ENCODE measurements at regions not wholly inside any gene's neighbourhood (a gene's known extent, or its start where the extent isn't known, plus 50 kb on each side); places are given as distances from the start of the nearest gene placed in this dataset.

DNA sequence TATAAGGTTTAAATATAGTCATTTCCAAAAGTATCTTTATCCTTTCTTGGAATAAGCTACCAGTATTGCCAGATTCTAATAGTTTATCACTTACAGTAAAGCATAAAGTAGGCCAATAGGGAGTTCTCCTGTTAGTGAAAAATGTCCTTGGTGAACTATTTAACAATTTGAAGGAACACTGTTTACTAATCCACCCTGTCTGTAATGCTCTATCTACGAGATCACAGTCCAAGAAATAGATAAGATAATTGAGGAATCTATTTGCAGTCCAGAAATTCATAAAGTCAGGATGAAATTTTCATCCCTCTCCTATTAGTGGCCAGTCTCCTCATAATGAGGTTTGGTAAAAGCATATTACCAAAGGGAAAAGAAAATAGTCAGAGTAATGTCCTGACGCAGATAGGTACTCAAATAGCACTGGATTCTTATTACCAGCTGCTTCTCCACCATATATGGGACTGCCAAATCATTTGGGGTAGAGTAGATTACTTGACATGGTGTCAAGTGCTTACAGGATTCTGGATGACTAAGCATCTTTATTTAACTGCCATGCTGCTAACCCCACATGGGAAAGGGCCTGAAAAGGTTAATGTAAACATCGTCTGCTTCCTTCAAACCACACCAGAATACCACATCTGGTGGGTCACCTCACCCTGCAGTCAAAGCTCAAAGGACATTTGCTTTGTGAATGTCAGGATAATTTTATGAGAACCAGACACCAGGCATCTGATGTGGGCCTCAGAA, 808.1 kb downstream of the EFNA5 start:
- H3K27ac ChIP-seq (ENCODE audit: low read depth, low read length) = no peak overlapping the region
- H3K18ac ChIP-seq (ENCODE audit: low read length) = no peak overlapping the region
- no peak overlapping the region for H2BK15ac ChIP-seq (replicated peaks; ENCODE audit: low read depth)
- H3K79me1 ChIP-seq (ENCODE audit: low read length) = no peaks in the 10 kb centered on the region
- peak; percentile 29 for DNase-seq
- H3K56ac ChIP-seq (ENCODE audit: low read length) = no peak overlapping the region
- H3K4ac ChIP-seq (ENCODE audit: low read depth, low read length) = no peak overlapping the region
- H2AK5ac ChIP-seq (ENCODE audit: low read length) = no peak overlapping the region
- no peak overlapping the region for H2BK120ac ChIP-seq (ENCODE audit: low read depth, low read length)
- H3K4me1 ChIP-seq (ENCODE audit: control insufficient read depth, low read depth, low read length) = no peaks in the 10 kb centered on the region
- no peak overlapping the region for H3K23ac ChIP-seq (ENCODE audit: low read length)
- no peak overlapping the region for H3K4me3 ChIP-seq (ENCODE audit: low read length)
- H3K27me3 ChIP-seq (ENCODE audit: insufficient read depth, low read length, poor library complexity) = no peaks in the 10 kb centered on the region
- no peak overlapping the region for H4K5ac ChIP-seq (ENCODE audit: low read length)
- no peak overlapping the region for H3K9ac ChIP-seq (ENCODE audit: low read length)
- no peak overlapping the region for H4K8ac ChIP-seq (ENCODE audit: low read depth, low read length)
- H3K4me2 ChIP-seq (ENCODE audit: low read length) = no peak overlapping the region
- H2BK5ac ChIP-seq (ENCODE audit: low read length) = no peak overlapping the region
- no peaks in the 10 kb centered on the region for H3K36me3 ChIP-seq (ENCODE audit: control insufficient read depth, insufficient read depth, low read length)
- WGBS (ENCODE audit: extremely low coverage, insufficient coverage, low lambda C conversion rate) = no CpG with 5 or more reads among the region's 3 CpGs
- H3K79me2 ChIP-seq (ENCODE audit: control insufficient read depth, insufficient read depth, low read length) = no peaks in the 10 kb centered on the region

DNA sequence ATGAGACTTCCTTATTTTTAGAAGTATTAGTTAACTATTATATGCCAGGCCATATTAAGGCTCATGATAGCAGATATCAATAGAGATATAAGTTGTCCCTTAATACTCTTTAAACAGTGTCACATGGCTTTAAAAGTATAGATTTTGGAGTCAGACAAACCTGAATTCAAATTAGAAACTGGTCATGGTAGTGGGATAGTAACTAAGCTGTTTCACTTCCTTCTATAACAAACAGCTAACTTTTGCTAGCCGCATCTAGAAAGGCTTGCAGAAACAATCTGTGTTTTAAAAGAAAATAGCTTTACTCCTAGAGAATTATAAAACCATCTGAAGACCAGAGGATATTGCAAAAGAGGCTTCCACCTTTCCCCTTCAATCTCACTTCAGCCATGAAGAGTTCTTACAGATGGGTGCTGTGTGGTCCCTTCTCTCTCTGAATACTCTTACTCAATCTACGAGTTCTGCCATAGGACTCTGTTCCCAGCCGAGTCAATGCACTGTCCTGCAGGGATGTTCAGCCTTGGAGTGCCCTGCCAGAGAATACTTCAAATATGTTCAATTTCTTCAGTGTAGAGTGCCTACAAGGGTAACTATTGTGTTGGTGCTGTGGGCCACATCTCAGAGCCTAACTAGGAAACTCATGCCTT, 810.2 kb downstream of the EFNA5 start:
- WGBS (ENCODE audit: extremely low coverage, insufficient coverage, low lambda C conversion rate) = no CpG with 5 or more reads among the region's 3 CpGs
- Histone ChIP-seq H3K79me1 (ENCODE audit: low read length) (no peaks in the 10 kb centered on the region), H3K4me1 (ENCODE audit: control insufficient read depth, low read depth, low read length) (no peaks in the 10 kb centered on the region), H2AK5ac (ENCODE audit: low read length) (no peak overlapping the region), H2BK120ac (ENCODE audit: low read depth, low read length) (no peak overlapping the region), H2BK5ac (ENCODE audit: low read length) (no peak overlapping the region), H4K5ac (ENCODE audit: low read length) (no peak overlapping the region), H3K18ac (ENCODE audit: low read length) (no peak overlapping the region), H3K27ac (ENCODE audit: low read depth, low read length) (no peak overlapping the region), H3K36me3 (ENCODE audit: control insufficient read depth, insufficient read depth, low read length) (no peaks in the 10 kb centered on the region), H3K56ac (ENCODE audit: low read length) (no peak overlapping the region), H3K79me2 (ENCODE audit: control insufficient read depth, insufficient read depth, low read length) (no peaks in the 10 kb centered on the region), H3K4ac (ENCODE audit: low read depth, low read length) (no peak overlapping the region), H3K23ac (ENCODE audit: low read length) (no peak overlapping the region), H4K8ac (ENCODE audit: low read depth, low read length) (no peak overlapping the region), H3K4me3 (ENCODE audit: low read length) (no peak overlapping the region), H2BK15ac (replicated peaks; ENCODE audit: low read depth) (no peak overlapping the region), H3K27me3 (ENCODE audit: insufficient read depth, low read length, poor library complexity) (no peaks in the 10 kb centered on the region), H3K4me2 (ENCODE audit: low read length) (no peak overlapping the region), H3K9ac (ENCODE audit: low read length) (no peak overlapping the region)
- DNase-seq = no peak

DNA sequence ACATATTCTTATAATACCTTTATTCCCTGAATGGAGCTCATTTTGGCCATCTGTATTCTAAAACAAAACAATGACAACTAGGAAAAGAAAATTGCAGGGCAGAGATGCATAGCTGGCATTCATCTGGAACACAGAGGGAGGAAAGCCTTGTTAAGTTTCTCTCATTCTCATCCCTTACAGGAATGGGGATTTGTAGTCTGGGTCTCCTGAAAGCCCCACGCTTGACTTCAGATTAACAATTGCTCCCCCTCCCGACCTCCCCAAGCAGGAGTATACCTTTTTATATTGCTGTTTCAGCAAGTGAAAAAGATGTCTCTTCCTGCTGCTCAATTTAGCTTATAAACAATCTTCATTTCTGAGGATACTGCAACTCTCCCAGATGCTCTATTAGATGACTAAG, 812.1 kb downstream of the EFNA5 start:
- no CpG with 5 or more reads among the region's 2 CpGs for WGBS (ENCODE audit: extremely low coverage, insufficient coverage, low lambda C conversion rate)
- Histone ChIP-seq H4K5ac (ENCODE audit: low read length) (no peak overlapping the region), H3K4ac (ENCODE audit: low read depth, low read length) (no peak overlapping the region), H3K79me2 (ENCODE audit: control insufficient read depth, insufficient read depth, low read length) (no peaks in the 10 kb centered on the region), H3K56ac (ENCODE audit: low read length) (no peak overlapping the region), H4K8ac (ENCODE audit: low read depth, low read length) (no peak overlapping the region), H3K4me1 (ENCODE audit: control insufficient read depth, low read depth, low read length) (no peaks in the 10 kb centered on the region), H3K79me1 (ENCODE audit: low read length) (no peaks in the 10 kb centered on the region), H3K9ac (ENCODE audit: low read length) (no peak overlapping the region), H3K4me2 (ENCODE audit: low read length) (no peak overlapping the region), H2BK15ac (replicated peaks; ENCODE audit: low read depth) (no peak overlapping the region), H3K18ac (ENCODE audit: low read length) (no peak overlapping the region), H3K23ac (ENCODE audit: low read length) (no peak overlapping the region), H3K4me3 (ENCODE audit: low read length) (no peak overlapping the region), H2AK5ac (ENCODE audit: low read length) (no peak overlapping the region), H3K27me3 (ENCODE audit: insufficient read depth, low read length, poor library complexity) (no peaks in the 10 kb centered on the region), H3K36me3 (ENCODE audit: control insufficient read depth, insufficient read depth, low read length) (no peaks in the 10 kb centered on the region), H3K27ac (ENCODE audit: low read depth, low read length) (no peak overlapping the region), H2BK5ac (ENCODE audit: low read length) (no peak overlapping the region), H2BK120ac (ENCODE audit: low read depth, low read length) (no peak overlapping the region)
- no peak for DNase-seq

DNA sequence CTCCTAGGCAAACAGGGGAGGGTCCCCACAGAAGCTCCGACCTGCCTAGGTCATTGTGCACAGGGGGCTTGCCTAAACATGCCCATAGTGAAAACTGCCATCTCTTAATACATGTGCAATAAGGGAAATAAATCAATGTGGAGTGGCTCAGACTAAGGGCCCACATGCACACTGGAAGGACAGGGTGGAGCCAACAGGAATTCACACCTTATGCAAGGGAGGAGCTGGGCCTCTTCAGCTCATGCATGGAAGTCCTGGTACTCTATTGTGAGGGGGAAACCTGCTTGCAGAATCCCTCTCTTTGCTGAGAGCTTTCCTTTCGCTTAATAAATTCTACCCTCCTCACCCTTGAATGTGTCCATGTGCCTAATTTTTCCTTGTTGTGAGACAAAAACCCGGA, 815.8 kb downstream of the EFNA5 start:
- no peak overlapping the region for H3K23ac ChIP-seq (ENCODE audit: low read length)
- H3K4me2 ChIP-seq (ENCODE audit: low read length) = no peak overlapping the region
- no peak overlapping the region for H2BK15ac ChIP-seq (replicated peaks; ENCODE audit: low read depth)
- peak; percentile 40 for DNase-seq
- H2AK5ac ChIP-seq (ENCODE audit: low read length) = no peak overlapping the region
- H3K4ac ChIP-seq (ENCODE audit: low read depth, low read length) = no peak overlapping the region
- WGBS (ENCODE audit: extremely low coverage, insufficient coverage, low lambda C conversion rate) = no CpG with 5 or more reads among the region's 3 CpGs
- no peak overlapping the region for H3K18ac ChIP-seq (ENCODE audit: low read length)
- no peak overlapping the region for H3K56ac ChIP-seq (ENCODE audit: low read length)
- peaks cover 3% of the 10 kb centered on the region for H3K4me1 ChIP-seq (ENCODE audit: control insufficient read depth, low read depth, low read length)
- H3K4me3 ChIP-seq (ENCODE audit: low read length) = no peak overlapping the region
- H2BK5ac ChIP-seq (ENCODE audit: low read length) = no peak overlapping the region
- no peaks in the 10 kb centered on the region for H3K36me3 ChIP-seq (ENCODE audit: control insufficient read depth, insufficient read depth, low read length)
- no peak overlapping the region for H3K9ac ChIP-seq (ENCODE audit: low read length)
- H3K79me2 ChIP-seq (ENCODE audit: control insufficient read depth, insufficient read depth, low read length) = no peaks in the 10 kb centered on the region
- H2BK120ac ChIP-seq (ENCODE audit: low read depth, low read length) = no peak overlapping the region
- no peak overlapping the region for H4K8ac ChIP-seq (ENCODE audit: low read depth, low read length)
- no peak overlapping the region for H3K27ac ChIP-seq (ENCODE audit: low read depth, low read length)
- H3K79me1 ChIP-seq (ENCODE audit: low read length) = no peaks in the 10 kb centered on the region
- no peak overlapping the region for H4K5ac ChIP-seq (ENCODE audit: low read length)
- no peaks in the 10 kb centered on the region for H3K27me3 ChIP-seq (ENCODE audit: insufficient read depth, low read length, poor library complexity)

DNA sequence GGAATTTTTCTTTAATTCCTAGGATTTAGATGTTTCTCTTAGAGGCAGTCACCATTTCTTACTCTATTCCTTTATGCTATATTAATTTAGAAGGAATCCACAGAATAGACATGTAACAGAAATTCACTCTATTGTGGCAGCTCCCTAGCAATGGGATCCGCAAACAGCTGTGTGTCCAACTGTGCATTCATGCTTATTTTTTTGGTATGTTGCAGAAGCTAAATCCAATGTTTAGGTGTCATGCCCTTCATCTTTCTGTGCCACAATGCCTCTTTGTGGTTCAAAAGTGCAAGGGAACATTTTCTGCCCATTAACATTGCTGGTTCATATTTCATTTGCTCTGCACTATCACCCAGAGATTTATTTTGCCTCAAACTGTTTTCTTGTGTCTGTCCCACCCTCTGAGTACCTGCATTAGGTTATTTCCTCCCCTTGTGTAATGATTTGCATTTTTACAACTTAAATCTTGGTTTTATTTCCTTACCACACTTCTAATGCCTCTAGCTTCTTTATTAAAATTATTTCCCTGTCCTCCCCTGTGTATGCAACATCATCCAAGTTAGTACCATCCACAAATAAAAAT, 816.5 kb downstream of the EFNA5 start:
- WGBS (ENCODE audit: extremely low coverage, insufficient coverage, low lambda C conversion rate) = no CpG with 5 or more reads among the region's 1 CpG
- H2BK15ac ChIP-seq (replicated peaks; ENCODE audit: low read depth) = no peak overlapping the region
- no peak overlapping the region for H3K4ac ChIP-seq (ENCODE audit: low read depth, low read length)
- no peak overlapping the region for H2BK120ac ChIP-seq (ENCODE audit: low read depth, low read length)
- no peak overlapping the region for H3K4me2 ChIP-seq (ENCODE audit: low read length)
- no peak overlapping the region for H3K23ac ChIP-seq (ENCODE audit: low read length)
- H3K36me3 ChIP-seq (ENCODE audit: control insufficient read depth, insufficient read depth, low read length) = no peaks in the 10 kb centered on the region
- no peak overlapping the region for H3K27ac ChIP-seq (ENCODE audit: low read depth, low read length)
- DNase-seq = no peak
- no peak overlapping the region for H3K56ac ChIP-seq (ENCODE audit: low read length)
- no peak overlapping the region for H3K18ac ChIP-seq (ENCODE audit: low read length)
- no peak overlapping the region for H3K9ac ChIP-seq (ENCODE audit: low read length)
- no peaks in the 10 kb centered on the region for H3K79me2 ChIP-seq (ENCODE audit: control insufficient read depth, insufficient read depth, low read length)
- H3K4me1 ChIP-seq (ENCODE audit: control insufficient read depth, low read depth, low read length) = peaks cover 3% of the 10 kb centered on the region
- H4K5ac ChIP-seq (ENCODE audit: low read length) = no peak overlapping the region
- H2AK5ac ChIP-seq (ENCODE audit: low read length) = no peak overlapping the region
- H3K4me3 ChIP-seq (ENCODE audit: low read length) = no peak overlapping the region
- no peak overlapping the region for H2BK5ac ChIP-seq (ENCODE audit: low read length)
- H3K79me1 ChIP-seq (ENCODE audit: low read length) = no peaks in the 10 kb centered on the region
- H4K8ac ChIP-seq (ENCODE audit: low read depth, low read length) = no peak overlapping the region
- no peaks in the 10 kb centered on the region for H3K27me3 ChIP-seq (ENCODE audit: insufficient read depth, low read length, poor library complexity)
